Spleen (tissue), 7 donors: ENCODE measurements at regions not wholly inside any gene's neighbourhood (a gene's known extent, or its start where the extent isn't known, plus 50 kb on each side); places are given as distances from the start of the nearest gene placed in this dataset.

Experiments used
- CTCF ChIP-seq, 11 experiments: fragments of 200-600 bp in 7 of 11; fragments of 450-650 bp in 4 of 11; sonication (generic) in 4 of 11; IDR thresholded peaks in 8 of 11; conservative IDR thresholded peaks in 3 of 11; 1 replicate in 7 of 11; 2 replicates in 4 of 11; pipeline versions ENCODE4 v1.4.0 to v1.8.0; 2016 to 2021; ENCODE audit warnings: antibody characterized with exemption in 11 of 11, inconsistent platforms in 4 of 11, mild to moderate bottlenecking in 1 of 11
- POLR2A ChIP-seq, 3 donors: fragments of 450-650 bp; IDR thresholded peaks; one replicate each; pipeline ENCODE4 v1.5.1; 2017; ENCODE audit warnings: antibody characterized with exemption in 3 of 3, mild to moderate bottlenecking in 1 of 3
- donor health status: DM: no; HTN: no; CAD: no; lungs with moderate emphysema.
- donor health status: DM: no; HTN: no; CAD: no.
- donor health status: DM: no; HTN: no; CAD: no.

- TF ChIP-seq POLR2A (IDR thresholded peaks at IDR 0.05) (no peak), CTCF (IDR thresholded peaks at IDR 0.05 in 8 of 11, conservative IDR thresholded peaks at IDR 0.05 in 3 of 11) (no peak)
Measured at GRCh38 chr11:131135611-131136010, 219.3 kb upstream of the SNX19 start.
